HL-60 (cell line): ENCODE measurements at regions not wholly inside any gene's neighbourhood (a gene's known extent, or its start where the extent isn't known, plus 50 kb on each side); places are given as distances from the start of the nearest gene placed in this dataset.

ENCODE experiments used
- GABPA ChIP-seq: IDR thresholded peaks from 2 replicates; pipeline ENCODE4 v1.6.1; 2012; ENCODE audit warnings: low read depth
- TF ChIP-seq, protein P1 (sequence below): IDR thresholded peaks from one replicate; pipeline ENCODE4 v1.5.1; 2011; ENCODE audit warnings: low read length, control low read depth, inconsistent platforms; ENCODE audit not compliant: insufficient read depth
- TF ChIP-seq, protein P2 (sequence below): IDR thresholded peaks from 2 replicates; pipeline ENCODE4 v1.6.1; 2012; ENCODE audit warnings: low read depth; ENCODE audit not compliant: insufficient replicate concordance

DNA sequence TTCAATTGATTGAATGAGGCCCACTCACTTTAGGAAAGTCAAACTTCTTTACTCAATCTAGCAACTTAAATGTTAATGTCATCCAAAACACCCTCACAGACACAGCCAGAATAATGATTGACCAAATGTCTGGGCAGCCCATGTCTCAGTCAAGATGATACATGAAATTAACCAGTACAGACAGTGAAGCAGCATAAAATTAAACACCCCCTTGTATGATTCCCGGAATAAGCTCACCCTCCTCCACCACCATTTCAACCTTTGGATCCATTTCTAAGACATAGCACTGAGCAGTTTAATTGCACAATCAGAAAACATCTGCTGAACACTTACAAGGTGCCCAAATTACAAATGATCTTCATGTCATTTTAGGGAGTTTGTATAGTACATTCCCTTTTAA is 570.7 kb upstream of the ID2 start:
- no peak for TF ChIP-seq GABPA
- TF ChIP-seq, protein P1, sequence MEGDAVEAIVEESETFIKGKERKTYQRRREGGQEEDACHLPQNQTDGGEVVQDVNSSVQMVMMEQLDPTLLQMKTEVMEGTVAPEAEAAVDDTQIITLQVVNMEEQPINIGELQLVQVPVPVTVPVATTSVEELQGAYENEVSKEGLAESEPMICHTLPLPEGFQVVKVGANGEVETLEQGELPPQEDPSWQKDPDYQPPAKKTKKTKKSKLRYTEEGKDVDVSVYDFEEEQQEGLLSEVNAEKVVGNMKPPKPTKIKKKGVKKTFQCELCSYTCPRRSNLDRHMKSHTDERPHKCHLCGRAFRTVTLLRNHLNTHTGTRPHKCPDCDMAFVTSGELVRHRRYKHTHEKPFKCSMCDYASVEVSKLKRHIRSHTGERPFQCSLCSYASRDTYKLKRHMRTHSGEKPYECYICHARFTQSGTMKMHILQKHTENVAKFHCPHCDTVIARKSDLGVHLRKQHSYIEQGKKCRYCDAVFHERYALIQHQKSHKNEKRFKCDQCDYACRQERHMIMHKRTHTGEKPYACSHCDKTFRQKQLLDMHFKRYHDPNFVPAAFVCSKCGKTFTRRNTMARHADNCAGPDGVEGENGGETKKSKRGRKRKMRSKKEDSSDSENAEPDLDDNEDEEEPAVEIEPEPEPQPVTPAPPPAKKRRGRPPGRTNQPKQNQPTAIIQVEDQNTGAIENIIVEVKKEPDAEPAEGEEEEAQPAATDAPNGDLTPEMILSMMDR, result no peak
- TF ChIP-seq, protein P2, sequence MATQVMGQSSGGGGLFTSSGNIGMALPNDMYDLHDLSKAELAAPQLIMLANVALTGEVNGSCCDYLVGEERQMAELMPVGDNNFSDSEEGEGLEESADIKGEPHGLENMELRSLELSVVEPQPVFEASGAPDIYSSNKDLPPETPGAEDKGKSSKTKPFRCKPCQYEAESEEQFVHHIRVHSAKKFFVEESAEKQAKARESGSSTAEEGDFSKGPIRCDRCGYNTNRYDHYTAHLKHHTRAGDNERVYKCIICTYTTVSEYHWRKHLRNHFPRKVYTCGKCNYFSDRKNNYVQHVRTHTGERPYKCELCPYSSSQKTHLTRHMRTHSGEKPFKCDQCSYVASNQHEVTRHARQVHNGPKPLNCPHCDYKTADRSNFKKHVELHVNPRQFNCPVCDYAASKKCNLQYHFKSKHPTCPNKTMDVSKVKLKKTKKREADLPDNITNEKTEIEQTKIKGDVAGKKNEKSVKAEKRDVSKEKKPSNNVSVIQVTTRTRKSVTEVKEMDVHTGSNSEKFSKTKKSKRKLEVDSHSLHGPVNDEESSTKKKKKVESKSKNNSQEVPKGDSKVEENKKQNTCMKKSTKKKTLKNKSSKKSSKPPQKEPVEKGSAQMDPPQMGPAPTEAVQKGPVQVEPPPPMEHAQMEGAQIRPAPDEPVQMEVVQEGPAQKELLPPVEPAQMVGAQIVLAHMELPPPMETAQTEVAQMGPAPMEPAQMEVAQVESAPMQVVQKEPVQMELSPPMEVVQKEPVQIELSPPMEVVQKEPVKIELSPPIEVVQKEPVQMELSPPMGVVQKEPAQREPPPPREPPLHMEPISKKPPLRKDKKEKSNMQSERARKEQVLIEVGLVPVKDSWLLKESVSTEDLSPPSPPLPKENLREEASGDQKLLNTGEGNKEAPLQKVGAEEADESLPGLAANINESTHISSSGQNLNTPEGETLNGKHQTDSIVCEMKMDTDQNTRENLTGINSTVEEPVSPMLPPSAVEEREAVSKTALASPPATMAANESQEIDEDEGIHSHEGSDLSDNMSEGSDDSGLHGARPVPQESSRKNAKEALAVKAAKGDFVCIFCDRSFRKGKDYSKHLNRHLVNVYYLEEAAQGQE, result no peak
